ENCODE measurements at regions not wholly inside any gene's neighbourhood (a gene's known extent, or its start where the extent isn't known, plus 50 kb on each side); places are given as distances from the start of the nearest gene placed in this dataset.

DNA sequence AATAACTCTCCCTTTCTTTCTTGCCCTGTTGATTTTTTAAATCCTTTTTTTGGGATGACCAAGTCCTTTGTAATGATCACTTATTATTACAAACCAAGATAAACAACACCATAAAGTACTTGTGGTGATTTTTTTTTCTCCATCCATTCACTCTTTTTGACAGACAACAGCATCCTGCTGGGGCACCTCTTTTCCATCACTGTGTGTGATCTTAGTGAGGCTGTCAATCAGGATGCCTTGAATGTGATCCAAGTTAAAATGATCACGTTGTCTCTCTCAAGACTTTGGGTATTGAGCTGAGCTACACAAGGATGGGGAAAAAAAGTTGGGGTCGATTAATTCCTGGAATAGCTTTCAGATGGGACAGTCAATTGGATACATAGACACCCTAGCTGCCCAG is 73.6 kb upstream of the PPP2R2B start:
- no peak overlapping the region for H3K4me3 ChIP-seq (ENCODE audit: low read depth, low read length)
- DNase-seq (ENCODE audit: low read depth) = no peak
- TF ChIP-seq, protein P1, sequence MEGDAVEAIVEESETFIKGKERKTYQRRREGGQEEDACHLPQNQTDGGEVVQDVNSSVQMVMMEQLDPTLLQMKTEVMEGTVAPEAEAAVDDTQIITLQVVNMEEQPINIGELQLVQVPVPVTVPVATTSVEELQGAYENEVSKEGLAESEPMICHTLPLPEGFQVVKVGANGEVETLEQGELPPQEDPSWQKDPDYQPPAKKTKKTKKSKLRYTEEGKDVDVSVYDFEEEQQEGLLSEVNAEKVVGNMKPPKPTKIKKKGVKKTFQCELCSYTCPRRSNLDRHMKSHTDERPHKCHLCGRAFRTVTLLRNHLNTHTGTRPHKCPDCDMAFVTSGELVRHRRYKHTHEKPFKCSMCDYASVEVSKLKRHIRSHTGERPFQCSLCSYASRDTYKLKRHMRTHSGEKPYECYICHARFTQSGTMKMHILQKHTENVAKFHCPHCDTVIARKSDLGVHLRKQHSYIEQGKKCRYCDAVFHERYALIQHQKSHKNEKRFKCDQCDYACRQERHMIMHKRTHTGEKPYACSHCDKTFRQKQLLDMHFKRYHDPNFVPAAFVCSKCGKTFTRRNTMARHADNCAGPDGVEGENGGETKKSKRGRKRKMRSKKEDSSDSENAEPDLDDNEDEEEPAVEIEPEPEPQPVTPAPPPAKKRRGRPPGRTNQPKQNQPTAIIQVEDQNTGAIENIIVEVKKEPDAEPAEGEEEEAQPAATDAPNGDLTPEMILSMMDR (IDR thresholded peaks at IDR 0.05; ENCODE audit: insufficient read depth, low read depth, low read length) = no peak

DNA sequence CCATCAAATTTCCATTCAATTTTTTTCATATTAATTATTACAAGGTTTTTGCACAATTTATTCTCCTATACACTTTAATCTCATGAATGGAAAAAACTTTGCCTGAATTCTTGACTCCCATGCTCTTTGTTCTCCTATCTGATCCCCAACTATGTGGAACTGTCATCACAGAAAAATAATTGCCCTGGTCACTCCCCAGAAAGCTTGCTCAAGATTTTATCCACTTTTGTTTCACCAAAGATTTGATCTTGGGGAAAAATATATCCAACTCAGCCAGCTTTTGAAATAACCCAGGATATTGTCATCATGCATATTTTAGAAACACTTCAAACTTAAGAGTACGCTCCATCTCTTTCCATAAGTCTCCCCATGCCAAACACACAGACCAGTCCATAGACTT is 77.7 kb upstream of the PPP2R2B start:
- no peak for DNase-seq (ENCODE audit: low read depth)
- TF ChIP-seq, protein P1 (IDR thresholded peaks at IDR 0.05; ENCODE audit: insufficient read depth, low read depth, low read length) = no peak

DNA sequence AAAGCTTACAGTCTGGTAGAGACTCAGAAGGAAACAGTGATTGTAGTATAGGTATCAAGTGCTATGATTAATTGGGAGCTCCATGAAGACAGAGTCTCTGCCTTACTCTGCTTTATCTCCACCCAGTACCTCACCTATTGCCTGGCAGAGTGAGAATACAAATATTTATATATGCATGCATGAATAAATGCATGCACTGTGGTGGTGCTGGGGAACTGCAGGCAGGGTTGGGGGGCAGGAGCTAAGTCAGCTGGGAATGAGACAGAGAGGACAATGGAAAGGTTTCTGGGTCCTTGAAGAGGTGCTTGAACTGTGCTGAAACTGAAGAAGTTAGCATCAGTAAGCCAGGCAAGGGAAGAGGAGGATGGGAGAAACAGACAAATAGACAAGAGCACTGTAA is 80.8 kb upstream of the PPP2R2B start:
- DNase-seq (ENCODE audit: low read depth) = no peak
- TF ChIP-seq, protein P1 (IDR thresholded peaks at IDR 0.05; ENCODE audit: insufficient read depth, low read depth, low read length) = no peak
- no peak overlapping the region for H3K4me3 ChIP-seq (ENCODE audit: low read depth, low read length)

More for the DNA sequence above, 77.7 kb upstream of the PPP2R2B start:
- no peak overlapping the region for H3K4me3 ChIP-seq (ENCODE audit: low read depth, low read length)

DNA sequence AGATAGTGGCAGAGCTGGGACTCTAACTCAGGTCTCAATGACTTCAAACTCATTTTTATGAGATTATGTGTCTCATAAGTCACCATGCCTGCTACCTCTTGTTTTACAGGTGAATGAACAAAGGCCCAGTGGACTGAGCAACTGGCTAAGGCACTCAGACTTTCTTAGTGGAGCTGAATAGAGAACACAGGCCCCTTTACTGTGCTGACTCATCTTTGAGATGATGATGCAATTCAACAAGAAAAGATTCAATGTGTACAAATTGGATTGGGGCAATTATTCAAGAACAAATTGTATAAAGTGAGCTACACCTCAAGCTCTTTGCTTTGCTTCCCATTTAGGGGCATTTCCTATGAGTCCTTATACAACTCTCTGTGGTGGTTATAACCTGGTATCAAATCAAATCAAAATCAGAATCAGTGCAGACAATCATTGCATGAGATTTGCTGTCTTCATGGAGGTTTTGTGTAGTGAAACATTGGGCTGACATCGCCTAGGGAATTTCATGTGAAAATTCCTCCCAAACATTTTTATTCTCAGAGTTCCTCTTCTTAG is 84.3 kb upstream of the PPP2R2B start:
- H3K4me3 ChIP-seq (ENCODE audit: low read depth, low read length) = no peak overlapping the region
- TF ChIP-seq, protein P1 (IDR thresholded peaks at IDR 0.05; ENCODE audit: insufficient read depth, low read depth, low read length) = no peak
- peak; percentile 41 for DNase-seq (ENCODE audit: low read depth)

DNA sequence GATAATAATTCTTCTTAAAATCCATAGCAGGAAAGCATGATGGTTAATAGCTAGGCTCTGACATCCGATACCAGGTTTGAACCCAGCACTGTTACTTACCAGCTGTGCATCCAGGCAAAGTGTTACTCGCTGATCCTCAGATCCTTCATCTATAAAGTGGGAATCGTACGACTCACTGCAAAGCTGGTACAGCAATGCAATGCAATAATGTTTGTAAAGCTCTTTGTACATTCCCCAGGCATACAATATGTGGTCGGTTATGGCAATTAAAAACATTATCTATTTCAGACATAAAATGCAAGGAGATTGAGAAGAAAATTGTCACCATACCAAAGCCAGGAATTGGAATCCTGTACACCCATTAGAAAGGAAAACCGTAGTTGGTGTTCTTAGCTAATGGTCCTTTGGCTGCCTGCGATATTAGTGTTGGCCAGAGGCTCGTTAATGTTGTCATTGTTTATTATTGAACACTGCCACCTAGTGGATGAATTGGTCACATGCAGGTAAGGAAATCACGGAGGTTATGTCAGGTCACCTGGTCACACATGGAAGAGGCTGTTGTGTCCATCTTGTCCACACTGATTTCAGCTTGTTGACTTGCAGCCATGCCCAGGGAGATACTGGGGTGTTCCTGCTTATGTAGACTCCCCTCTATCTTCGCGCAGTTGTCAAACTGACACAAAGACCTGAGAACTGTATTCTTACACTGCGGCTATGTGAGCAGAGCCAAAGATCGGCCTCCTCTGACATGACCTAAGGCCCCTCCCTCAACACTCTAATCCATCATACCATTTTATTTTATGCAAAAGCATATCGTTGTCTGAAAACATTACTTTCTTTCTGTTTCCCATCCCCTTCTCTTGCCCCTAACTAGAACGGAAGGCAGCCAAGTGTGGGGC is 87.5 kb upstream of the PPP2R2B start:
- peak; percentile 78 for DNase-seq (ENCODE audit: low read depth)
- H3K4me3 ChIP-seq (ENCODE audit: low read depth, low read length) = no peak overlapping the region
- TF ChIP-seq, protein P1 (IDR thresholded peaks at IDR 0.05; ENCODE audit: insufficient read depth, low read depth, low read length) = peak; percentile 80

DNA sequence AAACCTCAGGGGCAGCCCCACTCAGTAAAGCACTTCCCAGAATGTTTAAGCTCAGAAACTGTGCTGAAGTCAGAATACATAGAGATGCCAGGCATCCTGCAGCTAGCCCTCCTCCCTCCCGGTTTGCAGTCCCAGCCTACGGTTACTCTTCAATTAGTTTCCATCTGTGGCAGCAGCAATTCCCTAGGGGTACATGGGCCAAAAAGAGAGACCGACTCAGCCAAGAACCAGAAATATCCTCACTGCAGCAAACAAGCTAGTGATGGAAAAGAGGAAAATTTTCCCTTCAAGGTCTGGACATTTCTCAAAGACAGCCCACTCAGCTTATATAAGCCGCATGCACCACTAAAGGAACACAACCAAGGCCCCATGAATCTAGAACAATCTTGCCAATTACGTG is 89.1 kb upstream of the PPP2R2B start:
- no peak for DNase-seq (ENCODE audit: low read depth)
- TF ChIP-seq, protein P1 (IDR thresholded peaks at IDR 0.05; ENCODE audit: insufficient read depth, low read depth, low read length) = no peak
- H3K4me3 ChIP-seq (ENCODE audit: low read depth, low read length) = no peak overlapping the region
